A549 (cell line): ENCODE measurements at regions not wholly inside any gene's neighbourhood (a gene's known extent, or its start where the extent isn't known, plus 50 kb on each side); places are given as distances from the start of the nearest gene placed in this dataset.

ENCODE experiments used
- CTCF ChIP-seq: fragments of >200 bp; sonication (Bioruptor Twin); formaldehyde crosslinking; IDR thresholded peaks from 3 replicates; pipeline ENCODE4 v1.5.1; 2016
- MYC ChIP-seq: IDR thresholded peaks from 2 replicates; pipeline ENCODE4 v1.6.1; 2012; ENCODE audit warnings: mild to moderate bottlenecking, inconsistent platforms, low read length, improper control_type of control experiment, borderline replicate concordance
- PHF8 ChIP-seq: fragments of 200-600 bp; sonication (generic); IDR thresholded peaks from 2 replicates; pipeline ENCODE4 v1.6.1; 2016; ENCODE audit warnings: low read depth, mild to moderate bottlenecking, antibody characterized with exemption, moderate library complexity, borderline replicate concordance
- POLR2A ChIP-seq: IDR thresholded peaks from 2 replicates; pipeline ENCODE4 v1.6.1; 2012; ENCODE audit warnings: mild to moderate bottlenecking, low read length
- REST ChIP-seq: fragments of 200-600 bp; sonication (generic); IDR thresholded peaks from 2 replicates; pipeline ENCODE4 v1.6.1; 2016; ENCODE audit warnings: antibody characterized with exemption, mild to moderate bottlenecking, moderate library complexity
- SMC3 ChIP-seq: fragments of >200 bp; sonication (Bioruptor Twin); formaldehyde crosslinking; IDR thresholded peaks from 3 replicates; pipeline ENCODE4 v1.6.1; 2018; ENCODE audit warnings: inconsistent platforms

- TF ChIP-seq CTCF, result no peak
- no peak for TF ChIP-seq POLR2A
- no peak for TF ChIP-seq MYC
- TF ChIP-seq PHF8, result no peak
- no peak for TF ChIP-seq REST
- no peak for TF ChIP-seq SMC3
Observed at GRCh38 chr2:147109291-147109690, 735.5 kb upstream of the ACVR2A start.
